ENCODE measurements at regions not wholly inside any gene's neighbourhood (a gene's known extent, or its start where the extent isn't known, plus 50 kb on each side); places are given as distances from the start of the nearest gene placed in this dataset.

- no peak for TF ChIP-seq CTCF (IDR thresholded peaks at IDR 0.05 in 2 of 3, conservative IDR thresholded peaks at IDR 0.05 in 1 of 3; ENCODE audit: borderline replicate concordance in 1 of 3, insufficient read depth in 1 of 3, low read depth in 2 of 3, low read length in 2 of 3)
- no peak for TF ChIP-seq POLR2AphosphoS5 (IDR thresholded peaks at IDR 0.05; ENCODE audit: low read depth, low read length)
- TF ChIP-seq RAD21 (IDR thresholded peaks at IDR 0.05; ENCODE audit: low read depth) = no peak
- no peak for TF ChIP-seq EZH2 (IDR thresholded peaks at IDR 0.05)
- TF ChIP-seq SP1 (IDR thresholded peaks at IDR 0.05; ENCODE audit: low read depth) = no peak
- TF ChIP-seq ZNF274 (IDR thresholded peaks at IDR 0.05; ENCODE audit: low read depth, low read length) = no peak
- no peak for TF ChIP-seq POLR2A (IDR thresholded peaks at IDR 0.05; ENCODE audit: borderline replicate concordance, extremely low read depth, insufficient read depth, insufficient read length)
- TF ChIP-seq EGR1 (IDR thresholded peaks at IDR 0.05; ENCODE audit: low read depth) = no peak
- no peak for TF ChIP-seq JUND (IDR thresholded peaks at IDR 0.05)
- no peak for TF ChIP-seq REST (IDR thresholded peaks at IDR 0.05; ENCODE audit: low read depth)
Observed at GRCh38 chr4:34279011-34279410, 1965.3 kb downstream of the ARAP2 start.

Data from HCT116 (cell line).